ENCODE measurements at regions not wholly inside any gene's neighbourhood (a gene's known extent, or its start where the extent isn't known, plus 50 kb on each side); places are given as distances from the start of the nearest gene placed in this dataset.

- intact Hi-C loops (cut with DNase I) = no loop called here
- H3K27ac ChIP-seq (ENCODE audit: low read depth in 2 of 2, low read length in 2 of 2) = no peak overlapping the region
- H3K4me3 ChIP-seq (ENCODE audit: low read length in 3 of 3) = no peak overlapping the region
- H3K4me1 ChIP-seq (ENCODE audit: control insufficient read depth in 2 of 3, insufficient read depth in 2 of 3, low read depth in 1 of 3, low read length in 3 of 3) = no peaks in the 10 kb centered on the region
- DNase-seq (no peak), FAIRE-seq (no peak)
- no peaks in the 10 kb centered on the region for H3K27me3 ChIP-seq (ENCODE audit: control insufficient read depth, insufficient read depth, low read length)
- no peaks in the 10 kb centered on the region for H3K36me3 ChIP-seq (ENCODE audit: control insufficient read depth in 2 of 3, insufficient read depth in 3 of 3, low read length in 3 of 3)
- no peaks in the 10 kb centered on the region for H3K9me3 ChIP-seq (ENCODE audit: control insufficient read depth in 2 of 3, insufficient read depth in 1 of 3, low read length in 3 of 3)
- H3K9ac ChIP-seq (ENCODE audit: low read length in 3 of 3) = no peak overlapping the region
- TF ChIP-seq, protein P1, sequence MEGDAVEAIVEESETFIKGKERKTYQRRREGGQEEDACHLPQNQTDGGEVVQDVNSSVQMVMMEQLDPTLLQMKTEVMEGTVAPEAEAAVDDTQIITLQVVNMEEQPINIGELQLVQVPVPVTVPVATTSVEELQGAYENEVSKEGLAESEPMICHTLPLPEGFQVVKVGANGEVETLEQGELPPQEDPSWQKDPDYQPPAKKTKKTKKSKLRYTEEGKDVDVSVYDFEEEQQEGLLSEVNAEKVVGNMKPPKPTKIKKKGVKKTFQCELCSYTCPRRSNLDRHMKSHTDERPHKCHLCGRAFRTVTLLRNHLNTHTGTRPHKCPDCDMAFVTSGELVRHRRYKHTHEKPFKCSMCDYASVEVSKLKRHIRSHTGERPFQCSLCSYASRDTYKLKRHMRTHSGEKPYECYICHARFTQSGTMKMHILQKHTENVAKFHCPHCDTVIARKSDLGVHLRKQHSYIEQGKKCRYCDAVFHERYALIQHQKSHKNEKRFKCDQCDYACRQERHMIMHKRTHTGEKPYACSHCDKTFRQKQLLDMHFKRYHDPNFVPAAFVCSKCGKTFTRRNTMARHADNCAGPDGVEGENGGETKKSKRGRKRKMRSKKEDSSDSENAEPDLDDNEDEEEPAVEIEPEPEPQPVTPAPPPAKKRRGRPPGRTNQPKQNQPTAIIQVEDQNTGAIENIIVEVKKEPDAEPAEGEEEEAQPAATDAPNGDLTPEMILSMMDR (IDR thresholded peaks at IDR 0.05; ENCODE audit: borderline replicate concordance, extremely low read depth, insufficient read depth) = no peak
Measured at GRCh38 chr6:120852293-120852849, 481.9 kb downstream of the TBC1D32 start.

GRCh38 chr6:120826253-120826652 is 508.0 kb downstream of the TBC1D32 start:
- Histone ChIP-seq H3K27ac (ENCODE audit: low read depth in 2 of 2, low read length in 2 of 2) (no peak overlapping the region), H3K27me3 (ENCODE audit: control insufficient read depth, insufficient read depth, low read length) (no peaks in the 10 kb centered on the region), H3K9me3 (ENCODE audit: control insufficient read depth in 2 of 3, insufficient read depth in 1 of 3, low read length in 3 of 3) (no peaks in the 10 kb centered on the region), H3K9ac (ENCODE audit: low read length in 3 of 3) (no peak overlapping the region), H3K4me3 (ENCODE audit: low read length in 3 of 3) (no peak overlapping the region), H3K36me3 (ENCODE audit: control insufficient read depth in 2 of 3, insufficient read depth in 3 of 3, low read length in 3 of 3) (no peaks in the 10 kb centered on the region), H3K4me1 (ENCODE audit: control insufficient read depth in 2 of 3, insufficient read depth in 2 of 3, low read depth in 1 of 3, low read length in 3 of 3) (no peaks in the 10 kb centered on the region)
- FAIRE-seq (no peak), DNase-seq (peak in 3 of 5 donors; percentile 39 to 56 (median 55))
- TF ChIP-seq, protein P1 (IDR thresholded peaks at IDR 0.05; ENCODE audit: borderline replicate concordance, extremely low read depth, insufficient read depth) = peak; percentile 52
- intact Hi-C loops (cut with DNase I) = no loop called here

DNA sequence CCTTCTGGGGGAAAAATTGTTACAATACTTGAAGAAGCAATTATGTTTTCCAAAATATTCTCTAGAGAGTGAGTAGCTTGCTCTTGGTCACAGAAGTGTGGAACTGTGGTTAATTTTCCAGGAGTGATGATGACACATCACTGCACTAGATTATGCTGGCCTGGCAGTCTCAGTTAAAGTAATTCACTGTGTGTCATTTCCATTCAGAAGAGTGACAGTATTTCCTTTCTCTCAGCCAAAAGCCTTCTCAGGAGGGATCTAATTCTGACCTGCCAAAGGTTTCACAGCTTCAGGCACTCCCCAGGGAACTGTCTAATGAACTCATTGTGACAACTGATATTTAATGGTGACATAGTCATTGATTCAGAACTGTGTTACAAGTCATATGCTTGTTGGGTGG is 517.5 kb downstream of the TBC1D32 start:
- no peaks in the 10 kb centered on the region for H3K36me3 ChIP-seq (ENCODE audit: control insufficient read depth in 2 of 3, insufficient read depth in 3 of 3, low read length in 3 of 3)
- no peaks in the 10 kb centered on the region for H3K9me3 ChIP-seq (ENCODE audit: control insufficient read depth in 2 of 3, insufficient read depth in 1 of 3, low read length in 3 of 3)
- intact Hi-C loops (cut with DNase I) = no loop called here
- TF ChIP-seq, protein P1 (IDR thresholded peaks at IDR 0.05; ENCODE audit: borderline replicate concordance, extremely low read depth, insufficient read depth) = no peak
- no peak for DNase-seq
- no peak overlapping the region for H3K4me3 ChIP-seq (ENCODE audit: low read length in 3 of 3)
- FAIRE-seq = no peak
- no peak overlapping the region for H3K9ac ChIP-seq (ENCODE audit: low read length in 3 of 3)
- H3K27me3 ChIP-seq (ENCODE audit: control insufficient read depth, insufficient read depth, low read length) = no peaks in the 10 kb centered on the region
- no peak overlapping the region for H3K27ac ChIP-seq (ENCODE audit: low read depth in 2 of 2, low read length in 2 of 2)
- H3K4me1 ChIP-seq (ENCODE audit: control insufficient read depth in 2 of 3, insufficient read depth in 2 of 3, low read depth in 1 of 3, low read length in 3 of 3) = no peaks in the 10 kb centered on the region

DNA sequence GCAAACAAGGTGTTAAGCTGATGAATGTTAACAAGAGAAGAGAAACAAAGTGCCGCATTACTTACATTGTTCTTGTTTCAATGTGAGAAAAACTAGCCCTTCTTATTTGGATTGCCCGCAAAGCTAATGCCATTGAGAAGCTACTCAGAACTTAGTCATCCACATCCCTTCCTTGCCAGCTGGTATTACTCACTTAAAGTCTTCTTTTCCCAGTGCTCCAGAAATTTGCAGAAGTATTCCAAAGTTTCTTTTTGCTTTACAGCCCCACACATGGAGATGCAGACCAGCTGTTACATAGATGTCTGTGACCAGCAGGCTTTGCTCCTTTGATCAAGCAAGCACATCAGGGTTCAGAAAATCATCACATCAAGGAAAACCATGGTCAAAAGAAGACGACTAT is 529.0 kb downstream of the TBC1D32 start:
- Histone ChIP-seq H3K36me3 (ENCODE audit: control insufficient read depth in 2 of 3, insufficient read depth in 3 of 3, low read length in 3 of 3) (no peaks in the 10 kb centered on the region), H3K4me1 (ENCODE audit: control insufficient read depth in 2 of 3, insufficient read depth in 2 of 3, low read depth in 1 of 3, low read length in 3 of 3) (no peaks in the 10 kb centered on the region), H3K9me3 (ENCODE audit: control insufficient read depth in 2 of 3, insufficient read depth in 1 of 3, low read length in 3 of 3) (peaks cover 0 to 6% (median 0%) of the 10 kb centered on the region in 3 donors), H3K9ac (ENCODE audit: low read length in 3 of 3) (no peak overlapping the region), H3K27ac (ENCODE audit: low read depth in 2 of 2, low read length in 2 of 2) (no peak overlapping the region), H3K4me3 (ENCODE audit: low read length in 3 of 3) (no peak overlapping the region), H3K27me3 (ENCODE audit: control insufficient read depth, insufficient read depth, low read length) (no peaks in the 10 kb centered on the region)
- DNase-seq (peak in 2 of 5 donors; percentile 50 to 75), FAIRE-seq (no peak)
- intact Hi-C loops (cut with DNase I) = no loop called here
- TF ChIP-seq, protein P1 (IDR thresholded peaks at IDR 0.05; ENCODE audit: borderline replicate concordance, extremely low read depth, insufficient read depth) = no peak

All from kidney (tissue), 13 donors.